GM19467 (cell line): ENCODE measurements at regions not wholly inside any gene's neighbourhood (a gene's known extent, or its start where the extent isn't known, plus 50 kb on each side); places are given as distances from the start of the nearest gene placed in this dataset.

Experiments used
- ATAC-seq: cut with Tn5 transposase; IDR thresholded peaks from one replicate; pipeline ENCODE4 v1.9.1; 2021; ENCODE audit warnings: mild to moderate bottlenecking, moderate library complexity; ENCODE audit not compliant: unreplicated experiment

GRCh38 chr4:14496408-14496807 is 505.9 kb upstream of the CPEB2 start:
- ATAC-seq = no peak

GRCh38 chr4:14496969-14497368 is 505.3 kb upstream of the CPEB2 start:
- ATAC-seq = no peak

- ATAC-seq = no peak
Observed at GRCh38 chr4:14504162-14504561, 498.1 kb upstream of the CPEB2 start.

GRCh38 chr4:14513471-14513870 is 488.8 kb upstream of the CPEB2 start:
- no peak for ATAC-seq

GRCh38 chr4:14515556-14515955 is 486.7 kb upstream of the CPEB2 start:
- ATAC-seq = no peak

- no peak for ATAC-seq
Observed at GRCh38 chr4:14518136-14518535, 484.1 kb upstream of the CPEB2 start.

GRCh38 chr4:14520171-14520570 is 482.1 kb upstream of the CPEB2 start:
- no peak for ATAC-seq

- no peak for ATAC-seq
Observed at GRCh38 chr4:14524276-14524675, 478.0 kb upstream of the CPEB2 start.

- no peak for ATAC-seq
Observed at GRCh38 chr4:14528918-14529317, 473.4 kb upstream of the CPEB2 start.

GRCh38 chr4:14529653-14530052 is 472.6 kb upstream of the CPEB2 start:
- no peak for ATAC-seq

GRCh38 chr4:14532436-14532835 is 469.8 kb upstream of the CPEB2 start:
- no peak for ATAC-seq

GRCh38 chr4:14539246-14539645 is 463.0 kb upstream of the CPEB2 start:
- no peak for ATAC-seq

- no peak for ATAC-seq
Observed at GRCh38 chr4:14545163-14545562, 457.1 kb upstream of the CPEB2 start.

- ATAC-seq = no peak
Observed at GRCh38 chr4:14545807-14546206, 456.5 kb upstream of the CPEB2 start.

GRCh38 chr4:14552119-14552518 is 450.2 kb upstream of the CPEB2 start:
- no peak for ATAC-seq

- no peak for ATAC-seq
Observed at GRCh38 chr4:14559646-14560045, 442.6 kb upstream of the CPEB2 start.

- ATAC-seq = no peak
Observed at GRCh38 chr4:14560577-14560976, 441.7 kb upstream of the CPEB2 start.

GRCh38 chr4:14562901-14563300 is 439.4 kb upstream of the CPEB2 start:
- no peak for ATAC-seq

GRCh38 chr4:14564281-14564680 is 438.0 kb upstream of the CPEB2 start:
- ATAC-seq = no peak

GRCh38 chr4:14566518-14566917 is 435.8 kb upstream of the CPEB2 start:
- ATAC-seq = no peak

- no peak for ATAC-seq
Observed at GRCh38 chr4:14568351-14568750, 433.9 kb upstream of the CPEB2 start.

GRCh38 chr4:14575289-14575688 is 427.0 kb upstream of the CPEB2 start:
- no peak for ATAC-seq

GRCh38 chr4:14575919-14576318 is 426.4 kb upstream of the CPEB2 start:
- ATAC-seq = no peak

- no peak for ATAC-seq
Observed at GRCh38 chr4:14580061-14580460, 422.2 kb upstream of the CPEB2 start.
